Activated CD4-positive, alpha-beta T cell treated with anti-CD3 and anti-CD28 coated beads, Interleukin-2, Interleukin-6, amounts not matched to agents 100 ng/mL and 50 ng/mL, durations not matched to agents 16 hours and 8 hours (primary cell): ENCODE measurements at regions not wholly inside any gene's neighbourhood (a gene's known extent, or its start where the extent isn't known, plus 50 kb on each side); places are given as distances from the start of the nearest gene placed in this dataset.
"Not testable (repeated sequence)": the region's sequence is repeated elsewhere in the genome, so short reads cannot be mapped to it uniquely, and the experiment has no call there.

Experiments
- DNase-seq: peaks from one replicate; pipeline ENCODE4 v3.0.0-alpha.2; 2020

DNA sequence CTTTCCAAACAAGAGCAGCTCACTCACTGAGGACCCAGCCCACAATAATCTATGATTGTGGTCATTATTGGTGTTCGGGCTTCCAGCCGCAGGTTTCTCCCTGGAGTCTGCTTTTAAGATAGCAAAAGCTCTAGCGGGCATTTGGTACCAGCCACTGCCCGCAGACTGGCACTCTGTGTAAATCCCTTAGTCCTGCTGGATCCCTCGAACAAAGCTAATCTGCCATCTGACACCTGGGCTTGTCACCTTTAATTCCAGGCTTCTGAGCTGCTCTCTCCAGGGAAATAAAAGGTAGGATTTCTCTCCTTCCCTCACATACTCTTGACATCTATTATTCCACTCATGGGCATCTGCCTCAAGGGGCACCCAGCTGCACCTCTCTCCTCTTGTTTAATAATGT is 158.7 kb downstream of the PDCD6IP start:
- DNase-seq = no peak

DNA sequence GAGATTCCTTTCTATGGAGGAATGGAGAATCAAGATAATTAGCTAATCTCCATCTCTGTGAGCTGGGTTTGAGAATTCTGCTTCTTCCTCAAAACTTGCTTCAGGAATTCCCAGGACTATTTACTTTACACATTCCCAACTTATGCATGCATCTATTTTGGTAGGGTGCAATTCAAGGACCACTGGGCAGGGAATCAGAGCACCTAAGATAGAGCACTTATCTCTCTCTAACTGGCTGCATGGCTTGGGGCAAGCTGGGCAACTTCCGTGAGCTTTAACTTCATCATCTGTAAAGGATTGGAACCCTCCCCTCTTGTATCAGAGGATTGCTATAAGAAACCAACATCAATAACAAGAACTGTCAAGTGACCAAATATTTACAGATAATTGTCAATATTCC is 160.2 kb downstream of the PDCD6IP start:
- no peak for DNase-seq

DNA sequence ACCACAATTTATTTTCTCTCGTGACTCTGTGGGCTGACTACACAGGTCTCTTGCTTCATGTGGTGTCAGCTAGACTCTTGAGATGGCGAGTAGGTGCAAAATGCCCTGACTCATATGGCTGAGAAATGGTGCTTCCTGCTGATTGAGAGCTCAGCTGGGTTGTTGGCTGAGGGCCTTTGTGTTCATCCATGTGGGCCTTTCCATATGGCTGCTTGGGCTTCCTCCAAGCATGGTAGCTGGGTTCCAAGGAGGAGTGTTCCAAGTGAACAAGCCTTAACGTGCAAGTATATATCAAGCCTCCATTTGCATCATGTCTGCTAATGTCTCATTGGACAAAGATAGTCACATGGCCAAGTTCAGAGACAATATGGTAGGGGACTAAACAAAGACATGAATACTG is 164.0 kb downstream of the PDCD6IP start:
- no peak for DNase-seq

DNA sequence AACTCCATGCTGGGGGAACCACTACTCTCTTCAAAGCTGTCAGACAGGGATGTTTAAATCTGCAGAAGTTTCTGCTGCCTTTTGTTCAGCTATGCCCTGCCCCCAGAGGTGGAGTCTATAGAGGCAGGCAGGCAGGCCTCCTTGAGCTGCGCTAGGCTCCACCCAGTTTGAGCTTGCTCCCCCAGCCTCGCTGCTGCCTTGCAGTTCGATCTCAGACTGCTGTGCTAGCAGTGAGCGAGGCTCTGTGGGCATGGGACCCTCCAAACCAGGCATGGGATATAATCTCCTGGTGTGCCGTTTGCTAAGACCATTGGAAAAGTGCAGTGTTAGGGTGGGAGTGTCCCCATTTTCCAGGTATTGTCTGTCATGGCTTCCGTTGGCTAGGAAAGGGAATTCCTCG is 171.8 kb downstream of the PDCD6IP start:
- DNase-seq = not testable (repeated sequence)

DNA sequence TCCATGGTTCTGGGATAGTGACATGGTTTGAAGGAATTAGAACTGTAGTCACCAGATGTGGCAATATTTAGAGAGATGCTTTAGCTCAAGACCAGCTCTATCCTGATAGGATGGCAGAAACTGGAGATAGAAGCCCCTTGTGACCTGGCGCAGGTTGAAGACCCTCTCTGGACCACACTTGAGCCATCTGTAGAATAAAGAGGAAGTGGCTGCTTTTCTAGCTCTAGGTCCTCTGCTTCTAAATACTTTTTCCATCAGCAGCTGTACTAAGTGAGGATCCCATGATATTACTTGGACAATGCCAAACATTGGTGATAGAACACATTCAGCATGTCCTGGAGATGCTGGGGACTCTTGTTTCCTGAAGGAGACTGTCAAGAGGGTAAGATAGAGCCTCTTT is 172.6 kb downstream of the PDCD6IP start:
- DNase-seq = no peak

DNA sequence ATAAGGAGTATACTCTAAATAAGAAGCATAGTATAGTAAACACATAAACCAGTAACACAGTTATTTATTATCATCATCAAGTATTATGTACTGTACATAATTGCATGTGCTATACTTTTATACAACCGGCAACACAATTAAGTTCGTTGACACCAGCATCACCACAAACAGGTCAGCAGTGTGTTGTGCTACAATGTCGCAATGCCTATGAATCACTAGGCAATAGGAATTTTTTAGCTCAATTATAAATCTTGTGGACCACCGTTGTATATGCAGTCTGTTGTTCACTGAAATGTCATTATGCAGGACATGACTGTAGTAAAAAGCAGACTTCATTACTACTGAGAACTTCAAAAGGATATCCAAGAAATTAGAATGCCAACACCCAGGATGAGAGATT is 177.0 kb downstream of the PDCD6IP start:
- DNase-seq = no peak

DNA sequence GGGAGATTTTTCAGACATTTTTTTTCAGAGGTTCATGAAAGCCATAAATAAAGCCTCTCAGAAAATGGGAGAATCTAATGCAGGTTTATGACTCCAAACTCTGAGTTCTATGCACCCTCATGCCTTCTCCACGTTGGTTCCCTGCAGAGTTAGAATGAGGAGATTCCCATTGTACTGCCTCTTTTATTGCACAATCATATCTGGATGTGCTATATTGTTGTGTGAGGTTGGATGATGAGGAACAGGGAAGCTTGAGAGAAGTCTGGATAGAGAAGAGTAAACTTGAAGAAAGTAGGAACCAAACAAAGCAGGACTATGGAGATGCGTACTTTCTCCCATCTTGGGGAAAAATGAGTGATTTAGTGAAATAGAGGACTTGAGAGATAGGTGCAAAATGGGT is 178.8 kb downstream of the PDCD6IP start:
- DNase-seq = no peak

DNA sequence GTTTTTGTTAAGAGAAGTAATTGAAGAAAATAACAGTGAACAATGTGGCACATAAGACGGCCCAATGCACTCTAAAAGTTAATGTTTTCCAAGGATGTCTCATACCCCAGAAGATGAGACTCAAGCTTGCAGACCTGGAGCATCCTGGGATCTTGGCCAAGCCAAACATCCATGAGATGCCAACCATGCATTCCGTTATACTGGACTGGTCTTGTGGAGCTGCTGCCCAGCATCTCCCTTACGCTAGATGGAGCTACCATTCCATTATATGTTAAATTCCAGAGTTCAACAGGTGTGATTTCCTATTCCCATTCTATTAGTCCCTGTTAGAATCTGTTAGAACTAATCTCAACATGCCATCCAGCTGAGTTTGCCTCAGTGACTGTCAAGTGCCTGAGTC is 181.8 kb downstream of the PDCD6IP start:
- no peak for DNase-seq

DNA sequence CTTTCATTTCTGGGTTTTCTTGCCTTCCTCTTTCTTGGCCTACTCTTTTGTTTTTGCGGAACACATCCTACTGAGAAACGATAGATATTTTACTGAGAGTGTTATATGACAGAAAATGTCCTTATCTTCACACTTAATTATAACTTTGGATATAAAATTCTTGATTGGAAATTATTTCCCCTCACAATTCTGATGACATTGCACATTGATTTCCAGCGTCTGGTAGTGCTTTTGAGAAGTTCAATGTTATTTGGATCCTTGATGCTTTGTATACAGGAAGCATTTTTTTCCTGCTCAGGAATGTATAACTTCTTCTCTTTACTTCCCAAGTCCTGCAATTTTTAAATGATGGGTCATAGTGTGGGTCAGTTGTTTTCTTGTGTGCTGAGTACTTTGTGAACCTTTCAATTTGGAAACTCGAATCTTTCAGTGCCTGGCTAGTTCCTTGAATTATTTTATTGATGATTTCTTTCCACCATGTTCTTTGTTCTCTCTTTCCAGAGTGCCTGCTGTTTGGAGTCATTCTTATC is 183.9 kb downstream of the PDCD6IP start:
- no peak for DNase-seq

DNA sequence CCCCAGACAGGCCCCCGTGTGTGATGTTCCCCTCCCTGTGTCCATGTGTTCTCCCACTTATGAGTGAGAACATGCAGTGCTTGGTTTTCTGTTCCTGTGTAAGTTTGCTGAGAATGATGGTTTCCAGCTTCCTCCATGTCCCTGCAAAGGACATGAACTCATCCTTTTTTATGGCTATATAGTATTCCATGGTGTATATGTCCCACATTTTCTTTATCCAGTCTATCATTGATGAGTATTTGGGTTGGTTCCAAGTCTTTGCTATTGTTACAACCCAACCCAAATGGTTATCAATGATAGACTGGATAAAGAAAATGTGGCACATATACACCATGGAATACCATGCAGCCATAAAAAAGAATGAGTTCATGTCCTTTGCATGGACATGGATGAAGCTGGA is 184.5 kb downstream of the PDCD6IP start:
- not testable (repeated sequence) for DNase-seq

DNA sequence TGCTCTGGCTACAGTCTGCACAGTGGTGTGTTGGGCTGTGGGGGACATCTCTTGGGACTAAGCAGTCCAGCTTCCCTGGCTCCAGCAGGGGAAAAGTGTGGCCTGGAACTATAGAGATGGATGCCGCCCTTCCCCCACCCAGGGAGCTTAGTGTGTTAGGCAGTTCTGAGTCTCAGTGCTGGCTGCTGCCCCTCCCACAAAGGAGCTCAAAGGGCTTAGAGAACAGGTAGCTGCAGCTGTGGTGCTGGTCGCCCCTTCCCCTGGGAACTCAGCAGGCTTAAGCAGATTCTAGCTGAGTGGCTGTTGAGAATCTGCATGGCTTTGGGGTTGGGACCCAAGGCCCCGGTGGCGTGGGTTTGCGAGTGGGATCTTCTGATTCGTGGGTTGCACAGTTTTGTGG is 190.8 kb downstream of the PDCD6IP start:
- DNase-seq = no peak

DNA sequence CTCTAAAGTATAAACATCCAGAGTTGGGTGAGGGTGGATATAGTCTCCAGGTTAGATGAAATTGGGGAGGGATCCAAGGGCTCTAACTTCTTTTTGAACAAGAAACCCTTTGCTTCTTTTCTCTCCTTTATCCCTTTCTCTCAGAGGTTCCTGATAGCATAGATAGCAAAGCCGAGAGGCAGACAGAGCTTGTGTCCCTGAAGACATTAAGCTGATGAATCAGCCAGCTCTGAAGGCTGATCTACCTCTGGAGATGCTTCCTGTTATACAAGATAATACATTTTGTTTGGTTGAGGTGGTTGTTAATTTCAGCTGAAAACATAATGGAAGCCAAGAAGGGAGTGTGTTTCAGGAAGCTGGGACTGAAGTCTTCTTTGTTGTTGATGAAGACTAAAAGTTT is 193.2 kb downstream of the PDCD6IP start:
- DNase-seq = no peak

DNA sequence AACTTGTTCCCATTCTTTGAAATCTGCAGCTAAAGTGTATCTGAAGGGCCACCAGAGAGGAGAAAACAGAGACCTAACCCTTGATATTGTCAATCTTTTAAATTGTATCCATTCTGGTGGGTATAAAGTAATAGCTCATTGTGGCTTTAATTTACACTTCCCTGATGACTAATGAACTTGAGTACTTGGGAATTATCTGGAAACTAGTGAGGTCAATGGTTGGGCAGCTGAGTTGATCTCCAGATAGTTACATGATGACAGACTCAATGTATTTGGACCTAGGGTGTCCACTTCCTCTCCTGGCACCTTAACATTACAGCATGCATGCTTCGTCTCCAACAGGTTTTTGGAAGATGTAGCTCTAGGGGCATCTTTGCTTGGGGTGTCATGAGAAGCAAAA is 195.2 kb downstream of the PDCD6IP start:
- DNase-seq = no peak

DNA sequence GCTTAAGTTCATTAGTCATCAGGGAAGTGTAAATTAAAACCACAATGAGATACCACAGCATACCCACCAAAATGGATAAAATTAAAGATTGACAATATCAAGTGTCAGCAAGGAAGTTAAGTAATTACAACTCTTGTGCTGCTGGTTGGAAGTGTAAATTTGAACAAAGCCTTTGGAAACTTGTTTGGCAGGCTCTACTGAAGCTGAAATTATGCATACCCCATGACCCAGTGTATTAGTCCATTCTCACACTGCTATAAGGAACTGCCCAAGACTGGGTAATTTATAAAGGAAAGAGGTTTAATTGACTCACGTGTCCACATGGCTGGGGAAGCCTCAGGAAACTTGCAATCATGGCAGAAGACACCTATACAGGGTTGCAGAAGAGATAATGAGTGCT is 196.1 kb downstream of the PDCD6IP start:
- DNase-seq = no peak

DNA sequence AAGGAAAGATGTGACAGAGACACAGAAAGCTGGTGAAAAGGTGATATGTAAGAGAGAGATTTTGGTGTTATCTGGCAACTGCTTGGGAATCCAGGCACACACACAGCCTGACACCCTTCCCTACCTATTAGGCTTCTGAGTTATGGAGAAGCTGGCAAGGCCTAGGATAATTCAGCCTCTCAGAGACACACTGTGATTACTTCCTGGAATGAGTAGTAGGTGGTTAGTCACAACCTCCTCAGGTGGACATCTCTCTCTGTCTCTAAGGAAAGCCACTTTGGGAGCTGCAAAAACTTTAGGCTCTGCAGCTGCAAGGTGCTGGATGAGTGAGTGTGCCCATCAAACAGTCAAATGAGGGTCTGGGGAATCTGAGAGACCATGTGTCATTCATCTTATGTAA is 201.9 kb downstream of the PDCD6IP start:
- DNase-seq = no peak

DNA sequence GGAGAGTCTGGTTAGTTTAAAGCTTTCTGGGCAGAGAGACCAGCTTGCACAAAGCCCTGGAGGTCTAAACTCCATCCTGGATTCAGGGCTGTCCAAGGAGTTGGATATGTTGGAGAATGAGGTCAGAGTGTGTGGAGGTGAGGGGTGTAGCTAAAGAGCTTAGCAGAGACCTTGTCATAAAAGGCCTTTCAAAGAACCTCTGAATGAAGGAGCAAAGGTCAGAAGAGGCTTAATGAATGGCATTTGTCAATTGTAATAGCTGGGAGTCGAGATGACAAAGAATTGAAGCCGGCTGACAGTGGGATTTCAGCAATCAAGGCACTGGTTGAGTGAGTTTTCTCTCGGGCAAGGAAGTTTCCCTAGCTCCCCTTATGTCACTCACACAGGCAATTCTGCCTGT is 202.6 kb downstream of the PDCD6IP start:
- no peak for DNase-seq

DNA sequence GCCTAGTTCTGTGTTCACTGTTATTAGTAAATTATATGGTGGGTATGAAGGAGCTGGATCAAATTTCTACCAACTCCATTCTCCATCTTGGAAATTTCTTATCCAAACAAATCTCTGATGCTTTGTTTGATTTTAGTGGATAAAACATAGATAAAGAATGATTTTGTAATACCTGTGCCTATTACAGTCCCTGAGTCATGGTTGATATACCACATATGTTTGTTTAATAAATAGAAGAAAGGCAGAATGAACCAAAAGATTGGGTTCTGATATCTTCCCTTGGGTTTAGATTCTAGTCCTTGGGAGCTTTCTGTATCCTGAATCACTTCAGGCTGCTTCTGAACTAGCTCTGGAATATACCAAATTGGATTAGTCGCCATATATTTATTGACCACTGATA is 203.6 kb downstream of the PDCD6IP start:
- no peak for DNase-seq

DNA sequence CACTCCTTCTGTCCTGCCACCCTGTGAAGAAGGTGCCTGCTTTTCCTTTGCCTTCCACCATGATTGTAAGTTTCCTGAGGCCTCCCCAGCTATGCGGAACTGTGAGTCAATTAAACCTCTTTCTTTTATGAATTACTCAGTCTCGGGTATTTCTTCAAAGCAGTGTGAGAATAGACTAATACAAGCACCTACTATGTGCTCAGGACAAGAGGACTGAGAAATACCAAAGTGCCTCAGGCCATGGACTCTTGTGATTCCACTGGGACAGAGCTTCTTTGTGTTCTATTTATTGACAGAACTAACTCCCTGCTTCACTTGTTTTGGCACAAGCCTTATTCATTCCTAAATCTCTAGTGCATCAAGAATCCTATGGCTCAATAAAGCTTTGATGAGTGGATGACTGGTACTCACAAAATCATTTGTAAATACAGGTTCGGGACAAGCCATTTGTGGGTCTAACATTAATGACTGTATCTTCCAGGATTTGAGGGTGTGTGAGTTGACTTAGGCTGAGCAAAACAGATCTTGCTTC is 204.2 kb downstream of the PDCD6IP start:
- DNase-seq = no peak

DNA sequence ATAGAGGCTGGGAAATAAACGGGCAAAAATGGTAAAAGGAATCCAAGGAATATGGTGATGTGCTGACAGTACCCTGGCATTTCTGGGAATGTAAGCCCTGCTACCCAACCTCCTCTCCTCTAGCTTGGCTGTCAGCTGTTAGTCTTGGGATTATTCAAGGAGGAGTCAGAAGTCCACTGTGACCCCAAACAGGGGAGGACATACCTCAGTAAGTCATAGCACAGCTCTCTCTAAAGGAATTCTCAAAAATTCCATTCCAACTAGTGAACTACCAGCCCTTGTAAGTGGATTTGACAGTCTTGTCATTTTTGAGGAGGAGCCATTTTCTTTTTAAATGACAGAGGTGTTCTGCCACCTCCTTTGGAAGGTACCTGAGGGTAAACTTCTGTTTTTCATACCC is 207.5 kb downstream of the PDCD6IP start:
- no peak for DNase-seq

DNA sequence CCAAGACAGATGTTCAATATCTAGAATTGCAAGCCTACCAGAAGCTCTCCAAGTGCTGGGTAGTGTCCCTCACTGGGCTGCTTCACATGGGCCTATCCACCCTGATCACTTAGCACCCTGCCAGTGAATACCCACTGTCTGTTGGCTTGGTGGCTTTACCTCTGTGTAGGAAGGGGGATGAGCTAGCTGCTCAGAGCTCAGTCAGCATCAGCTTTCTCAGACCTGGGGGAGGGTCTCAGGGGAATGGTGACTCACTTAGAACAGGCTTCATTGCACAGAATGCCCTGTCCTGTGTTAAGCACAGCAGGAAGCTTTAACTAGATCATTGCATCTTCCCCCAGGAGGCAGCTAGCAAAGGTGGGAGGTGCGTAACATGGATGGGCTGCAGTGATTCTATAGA is 209.8 kb downstream of the PDCD6IP start:
- no peak for DNase-seq

DNA sequence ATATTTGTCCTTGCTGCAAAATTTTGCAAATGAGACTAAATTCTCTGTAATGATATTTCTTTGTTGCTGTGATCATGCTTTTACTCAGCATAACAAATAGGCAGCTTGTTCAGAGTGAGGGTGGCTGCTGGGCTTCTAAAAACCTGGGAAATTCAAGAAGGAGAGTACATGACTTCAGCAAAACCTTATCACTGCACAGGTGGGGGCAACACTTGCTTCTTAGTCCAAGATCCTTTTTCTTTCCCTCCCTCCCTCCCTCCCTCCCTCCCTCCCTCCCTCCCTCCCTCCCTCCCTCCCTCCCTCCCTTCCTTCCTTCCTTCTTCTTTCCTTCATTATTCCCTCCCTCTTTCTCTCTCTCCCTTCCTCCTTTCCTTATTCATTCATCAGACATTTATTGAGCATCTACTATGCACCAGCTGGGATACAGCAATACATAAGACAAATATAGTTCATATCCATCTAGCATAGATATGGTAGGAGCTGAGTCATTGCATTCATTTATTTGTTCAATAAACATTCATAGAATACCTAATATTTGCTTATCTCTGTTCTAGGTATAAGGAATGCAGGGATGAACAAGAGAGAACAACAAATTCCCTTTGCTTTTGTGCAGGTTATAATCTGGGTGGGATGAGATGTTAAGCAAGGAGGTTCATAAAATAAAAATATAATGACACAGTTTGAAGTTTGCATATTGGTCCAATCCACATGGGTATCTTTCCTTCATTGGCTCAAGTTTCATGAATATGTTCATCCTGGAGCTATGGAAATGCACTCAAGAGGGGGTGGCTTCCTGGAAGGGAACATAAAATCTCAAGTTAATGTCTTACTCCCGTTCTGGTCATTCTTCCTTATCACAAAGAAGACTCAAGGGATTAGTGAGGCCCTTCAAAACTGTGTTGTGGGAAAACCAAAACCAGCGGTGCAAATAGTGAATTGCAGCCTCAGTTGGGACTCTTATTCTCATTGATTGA is 210.7 kb downstream of the PDCD6IP start:
- DNase-seq = no peak

DNA sequence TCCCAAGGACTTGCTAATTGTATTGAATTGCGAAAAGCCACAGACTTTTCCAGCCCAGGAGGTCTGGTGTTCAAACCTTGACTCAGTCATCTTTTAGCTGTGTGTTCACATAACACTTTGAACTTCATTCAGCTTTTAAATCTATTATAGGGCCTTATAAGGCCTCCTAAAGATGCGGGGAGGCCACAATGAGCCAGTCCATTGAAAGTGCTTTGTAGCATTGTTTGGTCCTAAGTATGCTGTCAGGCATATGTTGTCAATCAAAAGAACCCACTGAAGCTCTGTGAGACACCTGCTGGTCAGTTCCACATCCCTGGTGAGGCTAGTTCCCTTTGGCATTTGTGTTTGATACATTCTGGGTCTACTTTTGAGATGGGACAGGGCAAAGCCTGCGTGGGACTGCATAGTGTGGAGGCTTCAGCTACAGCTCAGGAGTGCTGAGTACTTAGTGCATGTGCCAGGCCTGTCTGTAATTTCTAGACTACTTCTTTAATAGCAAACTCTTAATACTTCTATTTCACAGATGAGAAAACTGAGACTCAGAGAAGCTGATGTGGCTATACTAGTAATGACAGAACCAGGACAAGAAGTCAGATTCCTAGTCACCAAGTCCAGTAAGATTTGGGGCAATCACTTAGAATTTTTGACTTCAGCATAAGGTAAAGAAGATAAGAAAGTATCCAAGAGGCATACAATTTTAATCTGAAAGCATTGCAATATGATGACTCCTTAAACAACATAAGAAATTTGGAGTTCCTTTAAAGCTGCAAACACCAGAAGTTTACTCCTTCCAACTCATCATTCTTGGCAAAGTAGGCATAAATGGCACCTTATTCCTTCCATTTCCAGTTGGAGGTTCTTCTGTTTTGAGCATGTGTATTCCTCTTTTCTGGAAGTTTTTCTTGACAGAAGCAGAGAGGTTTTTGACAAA is 213.0 kb downstream of the PDCD6IP start:
- DNase-seq = no peak

DNA sequence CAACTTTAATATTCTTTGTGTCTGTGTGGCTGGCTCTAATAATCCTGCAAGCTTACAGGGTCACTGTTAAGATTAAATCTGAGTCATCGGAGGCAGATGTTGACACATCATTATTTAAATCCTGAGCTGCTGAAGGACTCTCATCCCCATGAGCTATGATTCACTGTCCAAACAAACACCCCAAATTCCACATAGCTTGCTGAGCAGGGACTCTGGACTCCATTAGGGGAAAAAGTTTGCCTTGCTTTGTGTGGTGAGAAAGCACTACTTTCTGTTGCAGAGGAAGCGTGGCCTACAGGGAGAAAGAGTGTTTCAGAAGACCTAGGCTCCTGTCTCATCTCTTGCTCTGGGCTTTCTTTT is 213.7 kb downstream of the PDCD6IP start:
- DNase-seq = no peak
